DMS 273 (cell line): ENCODE measurements at regions not wholly inside any gene's neighbourhood (a gene's known extent, or its start where the extent isn't known, plus 50 kb on each side); places are given as distances from the start of the nearest gene placed in this dataset.

Source experiments
- DNase-seq: peaks from one replicate; lab custom pipeline; 2025; ENCODE audit not compliant: unreplicated experiment; lab: John Stamatoyannopoulos, UW

DNA sequence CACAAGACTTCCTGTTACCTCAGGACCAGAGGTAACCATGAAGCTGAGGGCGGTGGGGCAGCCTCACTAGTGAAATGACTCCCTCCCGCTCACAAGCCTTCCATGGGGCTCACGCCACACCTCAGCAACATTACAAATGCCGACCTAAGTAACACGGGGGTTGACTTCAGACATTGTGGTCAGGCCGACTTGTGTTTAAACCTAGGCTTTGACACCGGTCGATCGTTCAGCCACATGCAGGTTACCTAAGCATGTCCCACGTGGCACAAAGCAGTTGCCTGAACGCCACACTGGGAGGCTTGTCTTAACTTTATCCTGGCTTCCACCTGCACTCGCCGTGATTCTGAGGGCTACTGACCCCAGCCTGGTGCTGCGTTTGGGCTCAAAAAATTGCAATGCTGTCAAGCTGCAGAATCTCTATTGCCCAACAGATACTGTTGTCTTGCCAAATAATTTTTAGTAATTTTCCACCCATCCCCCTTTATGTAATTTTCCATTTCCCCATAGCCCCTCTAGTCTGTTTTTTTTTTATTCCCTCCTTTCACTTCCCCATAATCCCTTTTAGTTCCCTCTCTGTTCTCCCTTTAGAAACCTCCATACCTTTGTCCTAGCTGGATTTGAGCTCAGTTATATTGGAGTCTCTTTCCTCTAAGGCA lies 158.6 kb upstream of the RGMA start:
- no peak for DNase-seq

DNA sequence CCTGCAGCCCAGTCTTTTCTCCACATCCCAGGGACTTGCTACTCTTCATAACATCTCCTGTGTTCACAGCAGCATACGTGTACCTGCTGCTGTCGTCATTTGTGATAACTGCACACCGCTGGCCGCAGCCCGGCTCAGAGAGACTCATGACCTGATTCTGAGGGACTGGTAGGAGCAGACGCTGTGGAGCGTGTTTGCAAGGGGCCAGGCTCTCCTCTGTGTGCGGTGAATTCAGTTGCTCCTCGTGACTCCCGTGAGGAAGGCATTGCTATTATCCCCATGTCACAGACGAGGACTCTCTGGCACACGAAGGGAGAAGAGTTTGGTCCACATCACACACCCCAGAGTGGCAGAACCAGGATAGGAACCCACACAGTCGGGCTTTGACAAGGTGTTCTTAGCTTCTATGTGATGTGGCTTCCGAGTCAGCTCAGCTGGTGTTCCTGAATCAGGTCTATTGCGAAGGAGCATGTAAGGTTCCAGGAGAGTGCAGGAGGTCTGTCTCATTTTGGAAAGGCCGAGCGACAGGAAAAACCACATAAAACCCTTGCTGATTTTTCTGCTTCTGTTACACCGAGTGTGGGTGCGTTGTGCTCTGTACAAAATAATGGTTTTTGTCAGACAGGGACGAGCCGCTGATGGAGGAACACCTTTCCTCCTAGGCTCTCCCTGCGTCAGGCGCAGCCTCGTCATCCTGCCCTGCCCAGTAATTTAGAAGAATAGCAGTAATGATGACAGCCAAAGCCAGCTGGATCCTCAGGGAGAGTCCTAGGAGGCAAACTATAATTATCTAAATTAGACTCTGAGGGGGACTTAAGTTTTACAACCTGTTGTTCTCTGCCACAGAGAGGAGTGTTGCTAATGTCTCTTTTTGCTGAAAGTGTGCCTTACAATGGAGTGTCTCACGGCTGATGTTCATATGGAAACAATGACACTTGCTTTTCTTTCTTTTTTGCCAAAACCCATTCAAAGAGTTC lies 157.5 kb upstream of the RGMA start:
- no peak for DNase-seq

DNA sequence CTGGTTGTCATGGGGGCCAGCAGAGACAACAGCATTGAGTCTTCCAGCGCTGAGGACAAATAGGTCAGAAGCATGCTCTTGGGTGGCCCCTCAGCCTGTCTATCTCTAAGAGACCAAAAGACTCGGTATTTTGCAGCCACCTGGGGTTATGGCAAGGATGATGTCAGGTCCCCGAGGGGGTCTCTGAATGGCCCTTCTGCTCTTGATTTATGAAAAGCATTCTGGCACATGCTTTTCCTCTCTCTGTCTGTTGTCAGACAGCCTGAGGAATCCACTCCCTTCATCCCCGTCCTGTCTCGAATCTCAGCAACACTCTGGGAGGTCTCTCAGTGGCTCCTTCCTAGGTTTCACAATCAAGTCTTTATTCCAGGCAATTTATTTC lies 156.6 kb upstream of the RGMA start:
- no peak for DNase-seq

DNA sequence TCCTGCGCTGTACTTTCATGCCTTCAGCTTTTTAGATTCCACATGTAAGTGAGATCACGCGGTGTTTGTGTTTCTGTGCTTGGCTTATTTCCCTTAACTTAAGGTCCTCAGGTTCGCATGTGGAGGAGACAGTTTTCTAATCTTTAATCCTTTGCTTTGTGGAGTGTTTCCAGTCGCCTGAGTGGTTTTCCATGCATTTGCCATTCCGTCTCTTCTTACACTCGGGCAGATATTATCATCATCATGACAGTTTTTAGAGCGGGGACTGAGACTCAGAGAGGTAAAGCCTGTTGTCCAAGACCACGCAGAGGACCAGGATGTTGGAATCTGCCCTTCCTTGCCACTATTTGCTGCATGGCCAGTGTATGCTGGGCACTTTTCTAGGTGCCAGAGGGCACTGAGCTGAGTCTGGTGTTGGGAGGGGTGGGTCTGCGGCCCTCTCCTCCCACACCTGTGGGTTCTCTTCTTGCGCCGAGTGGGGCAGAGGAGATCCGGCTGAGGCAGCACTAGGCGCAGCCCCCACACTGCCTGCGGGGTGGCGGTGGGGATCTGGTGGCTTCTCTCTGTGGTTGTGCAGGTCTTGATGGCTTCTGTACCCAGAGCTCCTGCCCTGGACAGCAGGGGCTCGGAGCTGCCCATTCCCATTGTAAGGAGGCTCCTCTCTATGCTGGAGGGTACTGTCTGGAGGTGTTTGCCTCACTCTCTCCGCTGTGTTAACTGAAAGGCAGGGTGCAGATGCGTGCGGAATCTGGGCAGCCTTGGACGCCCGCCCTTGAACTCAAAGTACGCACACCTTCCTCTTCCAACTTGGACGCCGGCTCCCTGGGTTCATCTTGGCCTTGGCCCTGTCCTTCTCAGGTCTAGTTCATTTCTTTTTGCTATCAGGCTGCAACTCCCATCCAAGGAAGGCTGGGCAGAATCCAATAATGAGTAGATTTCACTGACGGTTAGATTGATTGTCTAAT lies 156.0 kb upstream of the RGMA start:
- no peak for DNase-seq

DNA sequence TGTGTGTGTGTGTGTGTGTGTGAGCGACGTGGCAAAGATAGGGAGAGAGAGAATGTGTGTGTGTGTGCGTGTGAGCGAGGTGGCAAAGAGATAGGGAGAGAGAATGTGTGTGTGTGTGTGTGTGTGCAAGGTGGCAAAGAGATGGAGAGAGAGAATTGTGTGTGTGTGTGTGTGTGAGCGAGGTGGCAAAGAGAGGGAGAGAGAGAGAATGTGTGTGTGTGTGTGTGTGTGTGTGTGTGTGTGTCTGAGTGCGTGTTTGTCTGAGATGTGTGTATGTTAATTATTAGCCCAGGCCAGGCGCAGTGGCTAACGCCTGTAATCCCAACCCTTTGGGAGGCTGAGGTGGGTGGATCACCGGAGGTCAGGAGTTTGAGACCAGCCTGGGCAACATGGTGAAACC lies 154.6 kb upstream of the RGMA start:
- no peak for DNase-seq

DNA sequence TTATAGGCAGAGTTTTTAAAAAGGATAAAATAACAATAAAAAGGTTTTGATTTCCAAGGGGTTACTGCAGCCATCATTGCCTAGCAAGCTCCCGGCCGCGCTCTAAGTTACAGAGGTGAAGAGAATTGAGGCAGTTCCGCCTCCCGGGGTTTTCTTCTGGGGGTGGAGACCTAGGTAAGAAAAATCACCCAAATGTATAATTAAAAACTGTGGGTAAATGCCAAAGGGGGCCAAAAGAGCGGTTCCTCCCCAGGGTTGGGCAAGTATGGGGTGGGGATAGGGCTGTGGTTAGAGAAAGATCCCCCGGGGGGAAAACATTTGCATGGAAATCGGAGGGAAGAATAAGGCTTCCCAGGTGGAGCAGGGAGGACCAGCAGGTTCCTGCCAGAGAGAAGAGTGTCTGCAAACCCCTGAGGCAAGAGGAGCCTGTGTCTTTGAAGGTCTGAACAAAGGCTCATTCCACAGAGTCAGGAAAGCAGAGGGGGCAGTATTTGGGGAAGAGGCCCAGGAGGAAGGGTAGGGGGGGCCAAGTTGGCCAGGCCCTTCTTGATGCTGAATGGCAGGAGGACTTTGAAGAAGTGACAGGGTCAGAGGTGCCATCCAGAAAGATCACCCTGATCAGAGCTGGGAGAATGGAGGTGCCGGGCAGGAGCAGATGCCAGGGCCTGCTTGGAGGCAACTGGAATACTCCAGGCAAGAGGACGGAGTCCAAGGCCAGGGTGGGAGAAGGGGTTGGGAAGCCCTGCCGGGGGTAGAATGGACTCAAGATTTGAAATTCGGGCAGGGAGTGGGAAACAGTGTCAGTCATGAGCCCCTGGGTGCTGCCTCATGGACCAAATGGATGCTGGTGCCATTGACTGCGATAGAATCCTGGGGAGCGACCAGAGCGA lies 152.9 kb upstream of the RGMA start:
- no peak for DNase-seq

DNA sequence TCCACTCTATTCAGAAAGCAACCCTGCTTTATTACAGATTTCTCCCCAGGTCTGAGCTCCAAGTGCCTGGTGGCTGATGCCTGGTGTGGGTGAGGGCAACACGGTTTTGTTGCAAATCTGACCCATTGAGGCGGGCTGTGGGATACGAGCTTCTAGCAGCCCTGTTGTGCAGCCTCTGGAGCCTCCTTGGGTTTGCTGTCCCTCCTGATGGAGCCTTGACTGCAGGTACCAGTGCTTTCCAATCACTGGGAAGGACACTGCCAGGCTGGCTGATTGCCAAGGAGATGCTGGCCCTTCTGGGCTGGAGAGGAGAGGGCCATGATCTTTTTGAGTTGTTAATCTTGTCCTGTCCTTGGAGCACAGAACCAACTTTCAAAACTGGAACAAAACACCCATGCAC lies 151.0 kb upstream of the RGMA start:
- no peak for DNase-seq

DNA sequence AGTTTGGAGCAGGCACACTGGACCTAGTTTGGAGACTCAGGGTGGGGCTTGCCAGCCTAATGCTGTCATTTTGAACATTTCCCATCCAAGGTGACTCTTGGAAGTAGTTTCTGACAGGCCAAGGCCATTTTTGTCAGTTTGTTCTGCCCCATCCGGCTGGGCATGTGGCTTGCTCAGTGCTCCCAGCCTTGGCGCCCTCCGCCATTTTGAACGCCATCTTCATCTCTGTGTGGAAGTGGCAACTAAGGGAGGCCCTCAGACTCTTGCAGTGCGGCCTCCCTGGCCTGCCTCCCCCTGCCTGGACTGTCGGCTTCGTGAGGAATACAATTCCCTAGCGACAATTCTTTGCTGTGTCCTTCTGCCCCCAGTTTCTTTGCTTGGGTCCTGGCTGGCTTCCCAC lies 150.6 kb upstream of the RGMA start:
- DNase-seq = no peak

DNA sequence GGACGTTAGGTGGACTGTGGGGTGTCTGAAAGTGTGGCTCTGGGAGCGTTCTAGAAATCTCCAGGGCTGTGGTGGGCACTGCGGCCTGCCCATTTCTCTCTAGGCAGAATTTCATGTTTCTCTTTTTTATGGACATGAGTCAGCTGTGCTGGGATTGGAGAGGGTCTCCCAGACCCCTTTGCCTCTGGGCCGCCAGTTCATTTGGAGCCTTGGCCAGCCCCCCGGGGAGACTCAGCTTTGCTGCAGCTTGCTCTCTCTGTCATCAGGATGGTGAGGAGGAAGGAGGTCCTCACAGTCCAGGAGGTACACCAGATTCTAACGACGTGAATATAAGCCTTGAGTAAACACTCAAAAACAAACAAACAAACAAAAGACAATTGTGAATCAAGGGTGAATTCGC lies 149.6 kb upstream of the RGMA start:
- no peak for DNase-seq

DNA sequence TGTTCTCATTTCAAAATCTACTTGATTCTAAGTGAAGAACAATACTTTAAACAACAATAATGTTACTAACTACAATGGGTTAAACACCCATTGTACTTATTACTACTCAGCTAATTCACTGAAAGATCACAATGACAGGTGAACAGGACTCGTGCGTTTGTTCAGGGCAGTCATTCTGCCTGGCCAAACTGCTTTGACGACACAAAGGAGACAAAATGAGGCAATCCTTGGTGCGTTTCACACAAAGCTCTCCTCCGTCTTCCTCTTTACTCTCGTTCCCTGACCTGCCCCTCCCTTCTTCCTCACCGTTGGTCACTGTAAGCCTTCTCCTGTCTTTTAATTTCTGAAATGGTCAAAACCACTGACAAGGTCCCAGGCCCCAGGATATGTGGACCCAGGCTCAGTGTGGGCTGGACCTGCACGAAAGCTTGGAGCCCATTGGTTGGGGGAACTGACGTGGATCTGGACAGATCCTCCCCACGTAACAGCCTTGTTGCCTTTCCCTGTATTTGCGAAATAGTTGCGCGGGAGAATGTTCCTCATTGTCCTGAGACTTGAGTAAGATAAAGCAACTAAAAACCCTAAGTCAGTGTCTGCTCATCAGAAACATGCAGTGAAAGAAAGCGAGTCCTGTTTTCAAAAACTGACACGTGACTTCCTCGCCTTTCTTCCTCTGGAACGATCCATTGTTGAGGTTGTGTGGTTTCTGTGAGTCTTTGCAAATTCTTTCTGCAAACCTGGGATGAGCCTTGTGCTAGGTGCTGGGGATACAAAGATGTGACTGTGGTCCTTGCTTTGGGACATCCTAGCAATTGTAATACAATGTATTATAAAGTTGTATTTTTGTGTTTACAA lies 147.1 kb upstream of the RGMA start:
- DNase-seq = no peak

DNA sequence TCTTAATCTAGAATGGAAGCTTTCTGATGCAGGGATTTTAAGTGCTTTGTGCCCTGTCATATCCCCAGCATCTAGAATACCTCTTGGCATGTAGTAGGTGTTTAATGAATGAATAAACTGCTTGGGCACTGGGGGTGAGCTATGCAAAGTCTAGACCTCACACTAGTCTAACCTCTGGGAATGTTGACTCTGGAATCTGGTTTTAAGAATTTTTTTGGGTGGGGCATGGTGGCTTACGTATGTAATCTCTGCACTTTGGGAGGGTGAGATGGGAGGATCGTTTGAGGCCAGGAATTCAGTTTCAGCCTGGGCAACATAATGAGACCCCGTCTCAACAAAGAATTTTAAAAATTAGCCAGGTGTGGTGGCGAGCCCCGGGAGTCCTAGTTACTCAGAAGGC lies 146.3 kb upstream of the RGMA start:
- no peak for DNase-seq

DNA sequence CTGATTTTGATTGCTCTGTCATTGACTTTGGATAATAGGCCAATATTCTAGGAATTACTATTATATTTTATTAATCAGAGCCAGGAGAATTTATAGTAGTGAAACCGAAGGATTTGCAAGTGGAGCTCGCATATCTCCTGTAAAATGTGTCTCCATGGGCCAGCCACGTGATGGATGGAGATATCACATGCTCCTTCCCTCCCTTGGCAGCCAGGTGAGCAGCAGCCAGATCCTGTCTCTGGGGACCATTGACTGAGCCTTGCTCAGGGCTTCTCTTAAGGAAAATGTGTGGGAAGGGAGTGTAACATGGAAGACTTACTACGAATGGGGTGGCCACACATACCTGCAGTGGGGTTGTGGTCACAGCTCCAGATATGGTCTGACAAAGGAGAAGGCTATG lies 144.7 kb upstream of the RGMA start:
- no peak for DNase-seq

DNA sequence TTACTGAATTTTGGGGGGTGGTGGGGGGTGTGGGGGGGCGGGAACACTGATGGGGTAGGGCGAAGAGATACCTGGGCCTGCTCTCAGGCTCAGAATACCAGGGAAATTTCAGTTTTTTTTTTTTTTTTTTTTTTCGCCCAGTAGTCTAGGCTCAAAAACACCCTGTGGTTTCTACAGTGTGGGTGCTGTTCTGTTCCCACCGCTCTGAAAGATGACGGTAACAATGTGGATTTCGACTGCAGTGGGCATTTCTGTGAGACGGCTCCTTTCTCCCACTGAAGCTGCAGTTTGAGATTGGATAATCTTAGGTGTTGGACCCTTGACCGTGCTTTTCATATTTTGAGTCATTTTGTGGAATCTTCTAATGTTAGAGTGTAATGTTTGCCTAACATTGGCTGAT lies 143.8 kb upstream of the RGMA start:
- DNase-seq = no peak

DNA sequence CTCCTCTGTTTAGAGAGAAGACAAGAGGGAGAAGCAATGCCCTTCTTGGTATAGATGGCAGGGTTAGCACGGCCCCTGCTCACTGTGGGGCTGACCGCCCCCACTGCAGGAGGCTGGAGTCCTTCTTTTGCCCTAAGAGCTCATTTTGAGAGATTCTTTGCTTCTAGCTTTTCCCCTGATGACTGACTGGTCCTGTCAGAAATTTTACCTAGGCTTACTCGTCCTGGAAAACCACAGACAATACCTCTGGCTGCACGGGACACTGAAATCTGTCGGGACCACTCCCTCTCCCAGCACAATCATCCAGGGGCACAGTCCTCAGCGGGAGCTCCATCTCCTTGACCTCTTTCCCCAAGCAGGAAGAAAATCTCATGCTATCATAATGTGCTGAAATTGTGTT lies 143.0 kb upstream of the RGMA start:
- DNase-seq = no peak

DNA sequence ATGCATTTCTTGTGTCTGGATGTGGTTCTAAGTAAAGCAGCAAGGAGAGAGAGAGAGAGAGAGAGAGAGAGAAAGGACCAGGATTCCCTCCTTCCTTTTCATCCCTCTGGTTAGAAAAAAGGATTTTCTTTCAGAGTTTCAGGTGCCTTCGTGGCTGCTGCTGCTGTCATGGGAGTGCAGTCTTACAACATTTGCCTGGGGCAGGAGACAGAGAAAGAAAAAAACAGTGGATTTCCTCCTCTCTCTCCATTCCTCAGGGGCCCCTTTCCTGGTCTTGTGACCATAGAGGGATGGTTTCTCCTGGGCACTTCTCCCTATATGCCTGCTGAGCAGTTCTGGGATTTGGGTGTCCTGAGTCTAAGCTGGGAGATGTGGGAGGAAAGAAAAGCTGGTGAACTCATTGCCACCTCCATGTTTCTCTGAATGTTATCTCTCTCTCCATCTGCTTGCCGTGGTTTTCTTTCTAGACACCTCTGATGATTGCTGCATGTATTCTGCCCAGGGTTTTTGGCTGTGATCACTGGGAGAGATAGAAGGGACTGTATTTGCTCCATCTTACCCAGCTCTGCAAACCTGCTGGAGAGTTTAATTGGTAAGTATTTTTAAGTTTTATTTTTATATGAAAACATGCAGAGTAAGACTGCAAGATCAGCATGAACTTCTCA lies 142.4 kb upstream of the RGMA start:
- no peak for DNase-seq

DNA sequence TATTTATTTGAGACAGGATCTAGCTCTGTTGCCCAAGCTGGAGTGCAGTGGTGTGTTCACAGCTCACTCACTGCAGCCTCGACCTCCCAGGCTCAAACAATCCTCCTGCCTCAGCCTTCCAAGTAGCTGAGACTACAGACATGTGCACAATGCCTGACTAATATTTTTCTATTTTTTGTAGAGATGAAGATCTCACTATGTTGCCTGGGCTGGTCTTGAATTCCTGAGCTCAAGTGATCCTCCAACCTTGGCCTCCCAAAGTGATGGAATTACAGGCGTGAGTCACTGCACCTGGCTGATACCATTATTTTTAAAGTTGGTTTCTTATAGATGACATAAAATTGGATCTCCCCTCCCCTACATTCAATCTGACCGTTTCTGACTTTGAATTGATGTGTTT lies 139.5 kb upstream of the RGMA start:
- DNase-seq = no peak

DNA sequence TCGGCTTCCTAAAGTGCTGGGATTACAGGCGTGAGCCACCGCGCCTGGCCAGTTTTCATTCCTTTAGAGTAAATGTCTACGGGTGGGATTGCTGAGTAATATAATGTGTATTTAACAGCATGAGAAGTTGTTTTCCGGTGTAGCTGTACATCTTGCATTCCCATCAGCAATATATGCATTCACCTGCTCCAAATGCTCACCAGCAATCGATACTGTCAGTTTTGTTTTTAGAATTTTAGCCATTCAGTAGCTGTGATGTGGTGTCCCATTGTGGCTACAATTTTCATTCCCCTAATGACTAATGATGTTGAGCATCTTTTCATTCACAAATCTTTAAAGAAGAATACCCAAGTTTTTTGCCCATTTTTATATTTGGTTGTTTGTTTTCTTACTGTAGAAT lies 134.8 kb upstream of the RGMA start:
- DNase-seq = no peak

DNA sequence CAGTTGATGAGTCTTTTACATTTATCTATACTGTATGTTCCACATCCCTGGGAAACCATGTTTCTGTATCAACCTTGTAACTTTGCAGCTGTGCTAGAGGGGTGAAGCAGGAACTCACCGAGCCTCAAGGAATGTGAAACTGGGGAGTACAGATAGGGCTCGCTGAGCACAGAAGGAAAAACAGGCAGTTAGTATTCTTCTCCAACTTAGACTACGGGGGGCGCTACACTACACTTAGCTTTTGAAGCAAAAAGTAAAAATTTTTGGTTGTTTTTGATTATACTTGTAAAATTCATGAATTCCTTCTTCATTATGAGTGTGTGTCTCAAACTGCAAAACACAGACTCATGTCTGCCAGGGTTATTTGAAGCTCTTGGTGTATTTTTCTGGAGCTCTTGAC lies 132.7 kb upstream of the RGMA start:
- DNase-seq = no peak

DNA sequence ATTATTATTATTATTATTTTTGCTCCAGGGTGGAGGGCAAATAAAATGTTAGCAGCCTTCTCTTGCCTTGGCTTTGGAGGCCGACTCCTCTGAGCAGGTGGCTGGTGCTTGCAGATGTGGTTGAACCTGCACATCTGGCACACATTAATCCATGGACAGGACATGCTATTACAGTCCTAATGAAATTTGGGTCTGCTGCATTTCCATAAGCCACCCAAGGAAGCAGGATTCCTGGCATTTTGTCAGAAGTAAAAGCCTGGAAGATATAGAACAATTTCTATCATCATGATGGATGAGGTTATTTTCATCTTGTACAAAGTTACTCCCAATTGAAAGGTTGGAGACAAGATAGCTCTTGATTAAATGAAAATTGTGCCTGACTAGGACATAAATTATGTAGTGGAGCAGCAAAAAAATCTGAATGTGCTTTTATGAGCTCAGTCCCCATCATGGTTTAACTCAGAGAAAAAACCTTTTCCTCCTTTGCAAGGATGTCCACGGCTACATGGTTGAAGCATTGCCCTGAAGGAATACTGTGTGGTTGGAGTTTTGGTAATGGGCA lies 130.9 kb upstream of the RGMA start:
- DNase-seq = no peak
